ENCODE measurements at regions not wholly inside any gene's neighbourhood (a gene's known extent, or its start where the extent isn't known, plus 50 kb on each side); places are given as distances from the start of the nearest gene placed in this dataset.

GRCh38 chr3:23135026-23135785 lies 67.9 kb upstream of the UBE2E2 start (continued):
- TF ChIP-seq CHD7 (IDR thresholded peaks at IDR 0.05; ENCODE audit: insufficient replicate concordance, low read length) = no peak
- TF ChIP-seq TCF12 (IDR thresholded peaks at IDR 0.05; ENCODE audit: low read depth, low read length) = no peak
- TF ChIP-seq CHD1 (IDR thresholded peaks at IDR 0.05; ENCODE audit: low read depth, low read length) = no peak
- TF ChIP-seq SP1 (IDR thresholded peaks at IDR 0.05; ENCODE audit: low read depth, low read length) = no peak
- TF ChIP-seq CHD2 (IDR thresholded peaks at IDR 0.05; ENCODE audit: low read length) = no peak
- TF ChIP-seq PHF8 (conservative IDR thresholded peaks at IDR 0.05; ENCODE audit: low read depth, low read length) = no peak
- no peak for TF ChIP-seq NRF1 (IDR thresholded peaks at IDR 0.05; ENCODE audit: low read depth, low read length)
- no peak for TF ChIP-seq MAX (IDR thresholded peaks at IDR 0.05)
- TF ChIP-seq RNF2 (IDR thresholded peaks at IDR 0.05; ENCODE audit: borderline replicate concordance, low read depth, low read length, missing control alignments, poor library complexity, severe bottlenecking) = no peak
- TF ChIP-seq SP4 (IDR thresholded peaks at IDR 0.05; ENCODE audit: low read length) = no peak
- TF ChIP-seq MAFK (IDR thresholded peaks at IDR 0.05; ENCODE audit: low read depth, low read length) = no peak

All from H1 (cell line).